Ramos (cell line): ENCODE measurements at regions not wholly inside any gene's neighbourhood (a gene's known extent, or its start where the extent isn't known, plus 50 kb on each side); places are given as distances from the start of the nearest gene placed in this dataset.
"Not testable (repeated sequence)": the region's sequence is repeated elsewhere in the genome, so short reads cannot be mapped to it uniquely, and the experiment has no call there.

Source experiments
- in situ Hi-C: fragments of 300-500 bp; cut with MboI; formaldehyde crosslinking; loops from one replicate; pipeline ENCODE4 v1.14.3; 2022; ENCODE audit warnings: low sequenced_read_pairs; ENCODE audit not compliant: unreplicated experiment

DNA sequence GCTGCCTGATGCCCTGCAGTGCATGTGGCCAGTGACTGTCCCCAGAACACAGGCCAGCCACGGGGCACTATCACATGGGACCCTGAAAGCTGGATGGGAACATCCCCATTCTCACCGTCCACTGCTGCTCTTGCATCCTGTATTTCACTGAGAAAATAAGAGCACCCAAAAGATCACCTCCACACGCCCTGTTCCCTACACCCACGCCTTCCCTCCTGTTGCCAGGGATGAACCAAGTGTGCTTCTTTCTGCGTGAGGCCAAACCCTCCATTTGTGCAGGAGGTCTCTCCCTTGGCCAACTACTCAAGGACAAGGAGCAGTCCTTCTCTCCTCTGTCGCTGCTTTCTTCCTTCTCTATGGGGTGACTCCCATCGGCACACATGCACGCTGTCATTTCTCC, 118.3 kb downstream of the LRRC37A3 start:
- in situ Hi-C loops, result not testable (repeated sequence)

DNA sequence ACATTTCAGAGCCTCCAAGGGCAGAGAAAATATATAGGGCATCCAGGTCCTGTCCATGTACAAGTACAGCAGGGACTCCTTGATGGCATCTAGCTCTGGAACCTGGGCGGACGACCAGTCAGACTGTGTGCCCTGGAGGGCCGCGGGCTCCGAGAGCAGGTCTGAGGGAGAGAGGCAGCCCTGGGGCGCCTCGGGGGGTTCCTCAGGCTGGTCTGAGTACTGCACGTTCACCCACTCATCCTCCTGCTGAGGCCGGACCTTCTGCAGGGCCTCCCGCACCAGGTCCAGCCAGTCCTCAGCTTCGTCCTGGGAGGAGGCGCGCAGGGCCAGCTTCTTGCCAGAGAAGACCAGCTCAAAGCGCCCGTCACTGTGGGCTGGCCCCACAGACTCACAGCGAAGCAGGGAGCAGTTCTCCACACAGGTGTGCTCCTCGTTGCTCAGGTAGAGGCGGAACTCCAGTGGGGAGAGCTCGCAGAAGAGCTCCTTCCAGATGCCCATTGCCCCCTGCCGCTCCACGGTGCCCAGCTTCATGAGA, 118.8 kb downstream of the LRRC37A3 start:
- in situ Hi-C loops, result not testable (repeated sequence)

DNA sequence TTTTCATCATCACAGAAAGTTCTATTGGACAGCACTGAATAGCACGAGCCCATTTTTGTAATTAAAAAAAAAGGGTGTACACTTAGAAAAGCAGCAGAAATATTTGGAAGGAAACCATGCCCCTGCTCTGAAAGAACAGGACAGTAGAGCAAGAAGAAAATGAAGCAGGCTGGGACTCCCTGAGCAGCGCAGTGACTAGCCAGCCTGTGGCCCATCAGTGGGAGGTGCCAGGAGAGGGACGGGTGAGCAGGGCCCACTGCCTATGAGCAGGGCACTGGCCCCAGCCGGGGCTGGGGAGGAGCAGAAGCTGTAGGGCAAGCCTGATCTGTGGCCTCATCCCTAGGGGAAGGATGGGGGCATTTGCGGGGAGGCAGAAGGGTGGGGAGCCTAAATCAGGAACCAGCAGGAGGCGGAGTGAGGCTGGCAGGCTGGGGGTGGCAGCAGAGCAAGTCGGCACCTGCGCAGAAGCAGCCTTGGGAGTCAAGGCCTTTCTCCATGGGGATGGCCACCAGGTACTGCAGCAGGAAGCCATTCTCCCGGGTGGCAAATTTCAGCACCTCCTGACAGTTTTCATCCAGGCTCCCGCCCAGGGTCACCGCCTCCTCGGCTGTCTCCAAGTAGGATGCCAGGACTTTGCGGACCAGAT, 119.6 kb downstream of the LRRC37A3 start:
- in situ Hi-C loops, result not testable (repeated sequence)

DNA sequence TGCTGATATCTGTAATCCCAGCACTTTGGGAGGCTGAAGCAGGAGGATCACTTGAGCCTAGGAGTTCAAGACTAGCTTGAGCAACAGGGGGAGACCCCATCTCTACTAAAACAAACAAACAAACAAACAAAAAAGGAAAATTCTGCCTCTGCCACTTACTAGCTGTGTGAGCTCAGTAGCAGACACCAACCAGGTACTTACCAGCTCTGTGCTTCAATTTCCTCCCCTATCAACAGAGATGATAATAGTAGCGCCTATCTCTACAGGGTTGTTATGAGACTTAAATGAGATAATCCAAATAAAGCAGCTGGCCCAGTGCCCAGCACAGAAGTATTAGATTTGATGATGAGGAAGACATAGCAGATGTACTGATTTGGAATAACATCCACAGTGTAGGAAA, 120.3 kb downstream of the LRRC37A3 start:
- in situ Hi-C loops, result not testable (repeated sequence)

DNA sequence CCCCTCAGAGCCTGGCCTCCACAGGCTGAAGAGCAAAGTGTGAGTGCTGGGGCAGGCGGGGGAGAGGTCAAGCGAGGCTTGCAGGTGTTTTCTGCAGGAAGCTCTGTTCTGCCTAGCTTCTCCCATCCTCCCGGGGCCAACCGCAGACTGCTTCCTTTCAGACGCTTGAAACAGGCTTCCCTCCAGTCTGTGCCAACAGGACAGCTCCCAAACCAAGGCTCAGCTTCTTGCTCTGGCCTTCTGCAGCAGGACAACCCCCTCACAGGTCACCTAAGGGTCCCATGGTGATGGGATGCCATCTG, 120.8 kb downstream of the LRRC37A3 start:
- in situ Hi-C loops, result not testable (repeated sequence)

DNA sequence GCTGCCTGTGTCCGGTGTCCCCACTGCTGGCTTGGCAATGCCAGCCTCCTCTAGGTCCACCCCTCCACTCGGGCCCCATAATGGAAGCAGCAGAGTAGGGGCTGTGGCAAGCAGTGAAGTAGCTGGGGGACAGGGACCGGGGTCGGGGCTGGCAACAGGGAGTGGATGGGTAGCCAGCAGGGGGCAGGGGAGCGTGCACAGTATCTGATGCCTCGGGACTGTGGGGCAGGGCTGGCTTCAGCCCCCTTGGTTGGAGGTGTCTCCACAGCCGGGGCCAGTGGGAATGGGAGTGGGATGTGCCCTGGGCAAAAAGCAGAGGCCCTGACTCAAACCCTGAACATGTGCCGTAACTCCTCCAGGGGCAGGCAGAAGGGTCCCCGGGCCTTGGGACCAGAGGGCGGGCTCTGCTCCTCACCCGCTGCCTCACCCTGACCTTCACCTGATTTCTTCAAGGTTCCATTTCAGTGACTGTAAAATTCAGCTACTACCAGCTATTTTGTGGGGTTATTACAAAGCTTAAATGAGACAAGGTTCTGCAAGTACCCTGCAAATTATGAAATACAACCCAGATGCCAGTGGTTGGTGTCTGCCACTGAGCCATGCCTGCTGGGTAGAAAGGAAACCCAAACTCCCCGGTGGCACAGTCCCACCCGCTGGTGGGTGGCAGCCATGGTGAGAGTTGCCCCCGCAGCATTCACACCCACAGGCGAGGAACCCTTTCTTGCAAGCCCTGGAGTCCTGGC, 121.4 kb downstream of the LRRC37A3 start:
- in situ Hi-C loops, result not testable (repeated sequence)

DNA sequence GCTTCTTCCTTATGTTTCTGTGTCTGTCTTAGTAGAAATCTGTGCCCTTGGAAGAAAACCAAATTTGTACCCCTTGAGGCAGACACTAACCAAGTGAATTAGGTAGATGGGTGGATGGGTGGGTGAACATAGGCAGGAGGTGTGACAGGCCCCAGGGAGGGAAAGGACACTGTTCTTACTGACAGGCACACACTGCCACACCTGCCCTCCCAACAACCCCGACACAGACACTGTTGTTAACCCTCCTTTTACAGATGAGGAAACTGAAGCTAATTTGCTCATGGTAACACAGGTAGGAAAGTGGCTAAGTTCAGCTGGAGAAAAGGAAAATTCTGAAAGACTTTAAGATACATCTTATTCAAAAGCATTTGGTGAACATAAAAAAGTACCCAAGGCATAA, 123.9 kb downstream of the LRRC37A3 start:
- in situ Hi-C loops, result not testable (repeated sequence)

DNA sequence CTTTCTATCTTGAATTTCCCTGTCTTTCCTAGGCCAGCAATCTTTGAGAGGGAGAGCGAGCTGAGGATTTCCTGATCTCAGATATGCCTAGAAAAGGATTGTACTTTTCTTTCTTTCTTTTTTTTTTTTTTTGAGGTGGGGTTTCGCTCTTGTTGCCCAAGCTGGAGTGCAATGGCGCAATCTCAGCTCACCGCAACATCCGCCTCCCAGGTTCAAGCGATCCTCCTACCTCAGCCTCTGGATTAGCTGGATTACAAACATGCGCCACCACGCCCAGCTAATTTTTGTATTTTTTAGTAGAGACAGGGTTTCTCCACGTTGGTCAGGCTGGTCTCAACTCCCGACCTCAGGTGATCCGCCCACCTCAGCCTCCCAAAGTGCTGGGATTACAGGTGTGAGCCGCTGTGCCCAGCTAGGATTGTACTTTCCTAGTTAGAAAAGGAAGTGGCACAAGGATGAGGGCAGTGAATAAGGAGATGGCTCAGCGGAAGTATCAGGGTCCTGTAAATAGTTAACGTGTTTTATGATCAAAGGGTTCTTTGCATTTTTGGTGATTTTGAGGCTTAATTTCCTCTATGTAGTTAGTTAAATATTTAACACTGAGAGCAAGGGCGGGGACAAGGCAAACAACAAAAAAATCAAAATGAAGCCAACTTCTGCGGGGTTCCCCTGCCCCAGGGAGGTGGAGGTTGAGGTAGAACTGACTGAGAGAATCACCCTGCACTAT, 124.6 kb downstream of the LRRC37A3 start:
- in situ Hi-C loops, result not testable (repeated sequence)

DNA sequence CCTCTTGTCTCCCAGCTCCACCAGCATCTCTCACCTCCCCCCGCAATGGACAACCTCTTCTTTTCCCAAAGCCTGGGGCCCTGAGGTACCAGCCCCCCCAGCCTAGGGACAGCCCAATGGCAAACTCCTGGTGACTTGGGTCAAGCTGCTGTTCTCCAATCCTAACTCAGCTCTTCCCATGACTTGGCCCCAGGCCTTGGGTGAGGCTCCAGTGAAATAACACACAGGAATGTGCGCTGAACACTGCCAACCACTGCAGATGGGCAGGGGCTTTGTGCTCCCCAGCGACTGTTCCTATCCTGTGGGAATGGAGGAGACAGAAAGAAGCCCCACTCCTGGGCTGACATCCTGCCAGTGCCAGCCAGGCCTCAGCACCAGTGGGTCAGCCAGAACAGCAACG, 125.2 kb downstream of the LRRC37A3 start:
- in situ Hi-C loops, result not testable (repeated sequence)

DNA sequence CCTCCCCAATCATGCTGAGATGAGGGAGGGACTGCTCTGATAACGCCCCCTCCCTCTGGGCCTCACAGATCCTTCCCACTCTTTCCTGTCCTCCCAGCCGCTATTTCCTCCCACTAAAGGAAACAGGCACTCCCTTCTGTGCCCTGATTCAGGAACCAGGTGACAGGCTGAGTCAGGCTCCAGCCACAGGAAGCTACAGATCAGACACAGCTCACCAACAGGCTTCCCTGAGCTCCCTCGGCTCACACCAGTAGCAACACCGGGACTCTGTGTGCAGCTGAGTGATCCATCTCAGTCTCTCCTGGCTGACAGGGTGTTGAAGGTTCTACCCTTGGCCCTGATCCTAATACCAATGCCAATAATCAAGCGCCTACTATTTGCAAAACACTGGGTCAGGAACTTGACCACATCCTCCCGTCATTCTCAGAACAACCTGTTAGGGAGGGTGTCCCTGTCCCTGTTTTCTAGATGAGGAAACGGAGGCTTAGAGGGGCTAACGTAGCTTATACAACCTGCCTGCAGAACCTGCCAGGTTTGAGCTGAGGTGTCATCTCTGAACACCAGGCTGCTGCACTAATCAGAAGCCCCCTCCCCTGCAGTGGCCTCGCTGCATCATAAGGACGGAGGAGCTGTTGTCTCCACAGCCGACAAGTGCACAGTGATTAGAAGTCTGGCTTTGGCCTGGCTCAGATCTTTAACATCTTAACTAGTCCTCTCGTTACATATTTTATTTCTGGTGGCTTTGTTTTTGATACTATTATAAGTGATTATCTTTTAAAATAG, 126.3 kb downstream of the LRRC37A3 start:
- in situ Hi-C loops, result not testable (repeated sequence)

DNA sequence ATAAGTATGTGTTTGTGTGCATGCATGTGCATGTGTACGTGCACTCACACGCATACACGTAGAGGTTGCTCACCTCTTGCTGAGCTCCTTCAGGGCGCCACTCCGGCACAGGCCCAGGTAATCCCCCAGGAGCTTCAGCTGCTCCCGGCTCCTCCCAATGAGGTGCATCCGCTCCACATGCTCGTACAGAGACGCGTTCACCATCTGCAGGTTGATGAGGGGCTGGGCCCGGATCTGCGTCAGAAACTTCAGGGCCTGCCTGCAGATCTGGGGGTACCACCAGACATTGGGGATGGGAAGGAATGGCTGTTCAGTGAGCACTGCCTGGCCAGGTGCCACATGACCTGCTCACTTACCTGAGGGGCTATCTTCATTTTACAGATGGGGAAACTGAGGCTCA, 127.0 kb downstream of the LRRC37A3 start:
- in situ Hi-C loops, result not testable (repeated sequence)

DNA sequence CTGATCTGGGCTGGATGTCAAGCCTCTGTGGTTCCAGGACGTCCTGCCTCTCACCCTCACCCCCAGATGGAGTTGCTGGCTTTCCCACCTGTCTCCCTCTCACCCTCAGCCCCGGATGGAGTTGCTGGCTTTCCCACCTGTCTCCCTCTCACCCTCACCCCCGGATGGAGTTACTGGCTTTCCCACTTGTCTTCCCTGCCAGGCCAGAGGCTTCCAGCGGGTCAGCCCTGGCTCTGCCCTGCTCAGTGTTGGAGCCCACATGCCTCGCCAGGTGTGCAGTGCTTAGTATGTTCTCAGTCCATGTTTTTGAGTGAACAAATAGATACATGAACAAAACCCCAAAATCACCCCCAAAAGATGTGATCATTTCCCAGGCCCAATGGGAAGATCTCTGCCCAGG, 127.6 kb downstream of the LRRC37A3 start:
- in situ Hi-C loops, result not testable (repeated sequence)

DNA sequence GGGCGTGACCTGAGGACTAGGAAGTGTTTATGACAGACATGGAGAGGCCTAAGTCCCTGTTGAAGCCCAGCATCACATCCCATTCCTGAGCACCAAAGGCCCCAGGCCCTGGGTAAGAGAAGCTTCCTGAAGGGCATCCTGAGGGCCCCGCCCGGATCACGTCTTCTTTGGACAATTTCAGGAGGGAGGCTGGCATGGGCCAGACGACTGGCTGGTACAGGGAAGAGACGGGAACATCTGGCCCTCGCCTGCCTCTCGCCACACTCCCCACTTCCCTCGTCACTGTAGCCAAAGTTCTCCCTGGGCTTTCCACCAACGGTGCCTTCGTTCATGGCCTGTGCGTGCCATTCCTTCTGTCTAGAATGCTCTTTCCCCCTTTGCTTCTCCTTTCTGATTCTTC, 128.1 kb downstream of the LRRC37A3 start:
- in situ Hi-C loops, result not testable (repeated sequence)

DNA sequence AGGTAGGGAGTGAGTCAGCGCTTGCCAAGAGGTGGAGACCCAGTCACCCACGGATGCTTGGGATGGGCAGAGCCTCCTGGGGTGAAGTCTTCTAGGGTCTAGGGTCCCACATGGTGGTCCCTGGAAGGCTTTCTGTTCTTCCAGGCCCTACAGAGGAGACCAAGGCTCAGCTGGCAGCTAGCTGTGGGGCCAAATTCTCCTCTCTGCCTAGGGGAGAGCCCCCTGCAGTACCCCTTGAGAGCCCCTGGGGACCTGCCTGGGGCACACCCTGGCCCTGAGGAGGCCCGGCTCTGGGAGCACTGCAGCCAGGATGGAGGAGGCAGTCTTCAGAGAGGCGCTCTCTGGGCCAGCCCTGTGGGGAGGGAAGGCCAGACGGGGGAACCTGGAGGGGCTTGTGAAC, 128.6 kb upstream of the SMURF2 start:
- in situ Hi-C loops, result not testable (repeated sequence)

DNA sequence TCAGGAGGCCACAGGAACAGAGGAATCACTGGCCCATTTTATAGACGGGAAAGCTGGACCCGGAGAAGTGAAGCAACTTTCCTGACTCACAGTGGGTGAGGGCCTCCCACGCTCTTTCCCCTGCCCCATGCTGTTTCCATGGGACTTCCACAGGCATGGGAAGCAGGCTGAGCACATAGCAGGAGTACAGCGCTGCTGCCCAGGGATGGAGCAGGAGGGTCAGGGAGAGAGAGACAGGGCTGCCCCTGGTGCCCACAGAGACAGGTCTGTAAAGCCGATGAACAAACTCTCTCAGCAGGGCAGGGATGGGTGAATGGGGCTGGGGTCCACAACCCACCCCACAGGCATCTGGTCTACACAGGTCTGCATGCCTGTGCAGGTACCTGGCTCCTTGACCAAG, 128.1 kb upstream of the SMURF2 start:
- in situ Hi-C loops, result not testable (repeated sequence)

DNA sequence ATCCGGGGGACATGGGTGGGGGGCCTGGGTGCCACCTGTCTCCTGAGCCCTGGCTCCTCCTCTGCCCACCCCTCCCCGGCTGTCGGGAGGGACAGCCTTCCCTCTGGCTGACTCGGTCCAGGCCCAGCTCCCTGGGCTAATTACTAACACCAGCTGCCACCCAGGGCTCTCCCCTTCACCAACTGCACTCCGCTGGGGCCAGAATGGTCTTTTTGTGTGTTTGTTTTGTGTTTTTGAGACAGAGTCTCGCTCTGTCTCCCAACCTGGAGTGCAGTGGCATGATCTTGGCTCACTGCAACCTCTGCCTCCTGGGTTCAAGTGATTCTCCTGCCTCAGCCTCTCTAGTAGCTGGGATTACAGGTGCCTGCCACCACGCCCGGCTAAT, 126.9 kb upstream of the SMURF2 start:
- in situ Hi-C loops, result not testable (repeated sequence)

DNA sequence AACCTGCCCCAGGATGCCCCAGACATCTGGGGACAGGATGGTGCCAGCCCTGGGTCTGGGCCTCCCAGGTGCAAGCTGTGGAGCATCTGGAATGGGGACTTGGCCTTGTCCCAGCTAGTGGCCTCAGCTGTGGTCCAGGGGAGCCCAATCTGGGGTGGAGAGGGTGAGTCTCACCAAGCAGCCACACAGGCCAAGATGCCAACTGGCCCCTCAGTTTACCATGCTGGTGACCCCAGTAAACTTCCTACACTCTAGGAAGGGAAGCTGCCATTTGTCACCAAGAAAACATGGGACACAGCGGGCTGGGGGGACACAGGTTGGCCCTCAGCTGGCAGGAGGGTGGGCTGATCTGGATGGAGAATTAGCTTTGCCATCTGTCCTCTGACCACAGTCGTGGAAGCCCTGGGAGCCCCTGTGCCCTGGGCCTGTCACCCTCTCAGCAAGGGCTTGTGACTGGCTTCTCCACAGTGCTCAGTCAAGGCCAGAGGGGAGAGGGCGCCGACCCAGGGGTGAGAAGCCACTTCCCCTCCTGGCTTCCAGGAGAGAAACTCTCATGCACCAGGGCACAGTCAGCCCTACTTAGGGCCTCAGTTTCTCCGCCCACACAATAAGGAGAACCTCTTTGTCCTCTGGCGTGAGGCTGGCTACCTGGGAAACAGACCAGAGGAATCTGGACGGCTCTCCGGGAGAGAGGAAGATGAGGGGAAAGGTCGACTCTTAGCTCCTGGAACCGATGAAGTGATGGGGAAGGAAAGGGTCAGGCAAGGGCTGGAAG, 126.4 kb upstream of the SMURF2 start:
- in situ Hi-C loops, result no loop called here

DNA sequence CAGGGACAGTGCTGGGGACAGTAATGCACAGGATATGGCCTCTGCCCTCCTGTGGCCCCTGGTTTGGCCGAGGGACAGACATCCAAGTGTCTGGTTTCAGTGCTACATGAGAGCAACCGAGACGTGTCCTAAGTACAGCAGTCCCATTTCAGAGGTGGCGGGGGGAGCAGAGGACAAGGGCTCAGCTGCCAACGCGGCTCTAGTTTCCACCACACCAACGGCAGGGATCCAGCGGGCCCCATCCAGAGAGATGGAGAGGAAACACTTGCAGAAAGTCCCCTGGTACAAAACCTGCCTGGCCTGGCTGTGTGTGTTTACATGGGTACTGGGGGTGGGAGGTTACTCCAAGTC, 125.8 kb upstream of the SMURF2 start:
- in situ Hi-C loops, result no loop called here

DNA sequence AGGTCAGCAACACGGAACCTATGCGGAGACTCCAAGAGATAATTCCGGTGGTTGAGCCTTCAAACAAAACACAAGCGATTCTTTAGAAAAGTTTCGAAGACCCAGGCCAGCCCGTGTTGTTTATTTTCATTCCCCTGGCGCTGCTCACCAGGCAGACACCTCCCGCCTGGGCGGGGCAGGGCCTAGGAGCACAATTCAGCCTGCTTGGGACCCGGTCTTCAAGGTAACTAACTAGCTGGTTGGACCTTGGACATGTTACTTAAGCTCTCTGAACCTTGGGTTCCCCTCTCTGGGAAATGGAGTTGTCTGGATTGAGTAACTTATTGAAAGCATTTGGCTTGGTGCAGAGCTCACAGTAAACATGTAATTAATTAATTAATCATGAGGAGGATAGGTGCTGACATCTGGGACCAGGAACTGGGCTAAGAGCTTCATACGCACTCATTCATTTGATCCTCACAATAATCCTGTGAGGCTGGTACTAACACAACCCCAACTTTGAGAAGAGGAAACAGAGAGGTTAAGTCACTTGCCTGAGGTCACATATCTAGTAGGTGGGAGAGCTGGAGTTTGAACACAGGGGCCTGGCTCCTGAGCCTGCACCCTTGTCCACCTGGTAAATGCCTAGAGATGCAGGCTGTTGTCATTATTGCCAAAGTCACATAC, 125.3 kb upstream of the SMURF2 start:
- in situ Hi-C loops, result no loop called here
